Lung (tissue), 11 donors: ENCODE measurements at regions not wholly inside any gene's neighbourhood (a gene's known extent, or its start where the extent isn't known, plus 50 kb on each side); places are given as distances from the start of the nearest gene placed in this dataset.

ENCODE experiments used
- ATAC-seq: fragments of 200-7000 bp; cut with Tn5 transposase; one replicate; pipeline ENCODE4 v1.9.1; 2020; ENCODE audit warnings: moderate number of reproducible peaks; ENCODE audit not compliant: insufficient read depth, low FRiP score
- DNase-seq, 3 donors: peaks; one replicate each; pipeline ENCODE4 v3.0.0-alpha.2; 2013 to 2017
- H3K27ac ChIP-seq, 2 donors: one replicate each; pipeline ENCODE4 v1.5.1; 2013; ENCODE audit warnings: mild to moderate bottlenecking in 2 of 2, moderate library complexity in 2 of 2, control low read depth in 1 of 2, inconsistent platforms in 1 of 2, low read depth in 1 of 2, low read length in 1 of 2
- H3K27me3 ChIP-seq, 3 donors: one replicate each; pipeline ENCODE4 v1.5.1; 2013; ENCODE audit warnings: low read length in 2 of 3; ENCODE audit not compliant: control insufficient read depth in 3 of 3, insufficient read depth in 3 of 3
- H3K36me3 ChIP-seq, 4 donors: one replicate each; pipeline ENCODE4 v1.5.1; 2013; ENCODE audit warnings: low read length in 4 of 4, mild to moderate bottlenecking in 1 of 4, moderate library complexity in 1 of 4; ENCODE audit not compliant: control insufficient read depth in 4 of 4, insufficient read depth in 4 of 4
- H3K4me1 ChIP-seq, 5 donors: one replicate each; pipeline ENCODE4 v1.5.1; 2013; ENCODE audit warnings: low read length in 5 of 5, mild to moderate bottlenecking in 2 of 5, moderate library complexity in 1 of 5; ENCODE audit not compliant: control insufficient read depth in 5 of 5, insufficient read depth in 5 of 5
- H3K4me3 ChIP-seq: one replicate; pipeline ENCODE4 v1.5.1; 2013; ENCODE audit warnings: mild to moderate bottlenecking, control low read depth, moderate library complexity
- H3K9ac ChIP-seq, 2 donors: one replicate each; pipeline ENCODE4 v1.5.1; 2013; ENCODE audit warnings: low read length in 2 of 2, control low read depth in 1 of 2; ENCODE audit not compliant: insufficient read depth in 1 of 2
- H3K9me3 ChIP-seq, 4 donors: one replicate each; pipeline ENCODE4 v1.5.1; 2013; ENCODE audit warnings: low read length in 3 of 4, mild to moderate bottlenecking in 1 of 4, moderate library complexity in 1 of 4; ENCODE audit not compliant: control insufficient read depth in 4 of 4, insufficient read depth in 3 of 4
- CTCF ChIP-seq: IDR thresholded peaks from 2 replicates; pipeline ENCODE4 v1.5.1; 2012; ENCODE audit warnings: mild to moderate bottlenecking; ENCODE audit errors: control extremely low read depth, extremely low read depth
- WGBS, 2 donors: extraction: QIAGEN DNeasy Blood & Tissue Kit; methylation state at CpG; one replicate each; pipeline ENCODE4 v1.1.7; 2013; 5-methylcytosine and 5-hydroxymethylcytosine counted together
- donor health status: control.
- donor health status: control.
- donor health status: Bipolar disorder and iron deficiency.
- donor health status: healthy.
- donor health status: DM: yes; HTN: yes; CAD: no.

GRCh38 chr2:14423145-14423906 is 209.2 kb upstream of the LRATD1 start:
- 41 to 70% methylated on average over 2 of the region's 2 CpGs for WGBS, 2 donors
- peaks cover 0 to 2% (median 0%) of the 10 kb centered on the region in 5 donors for H3K4me1 ChIP-seq
- DNase-seq, result peak in 2 of 3 donors; percentile 14 to 44
- H3K36me3 ChIP-seq, result no peaks in the 10 kb centered on the region
- no peak overlapping the region for H3K4me3 ChIP-seq
- H3K9ac ChIP-seq, result no peak overlapping the region
- H3K27ac ChIP-seq, result no peak overlapping the region
- H3K9me3 ChIP-seq, result peaks cover 0 to 2% (median 0%) of the 10 kb centered on the region in 4 donors
- ATAC-seq, result no peak
- TF ChIP-seq CTCF, result no peak
- no peaks in the 10 kb centered on the region for H3K27me3 ChIP-seq

- Histone ChIP-seq H3K9ac (no peak overlapping the region), H3K27me3 (no peaks in the 10 kb centered on the region), H3K9me3 (peaks cover 0 to 2% (median 0%) of the 10 kb centered on the region in 4 donors), H3K4me1 (peaks cover 0 to 2% (median 0%) of the 10 kb centered on the region in 5 donors), H3K27ac (no peak overlapping the region), H3K4me3 (no peak overlapping the region), H3K36me3 (no peaks in the 10 kb centered on the region)
- ATAC-seq (no peak), DNase-seq (no peak)
- TF ChIP-seq CTCF, result no peak
- 81 to 87% methylated on average over 5 of the region's 5 CpGs for WGBS, 2 donors
These were observed 207.8 kb upstream of the LRATD1 start for GRCh38 chr2:14424478-14425390.

DNA sequence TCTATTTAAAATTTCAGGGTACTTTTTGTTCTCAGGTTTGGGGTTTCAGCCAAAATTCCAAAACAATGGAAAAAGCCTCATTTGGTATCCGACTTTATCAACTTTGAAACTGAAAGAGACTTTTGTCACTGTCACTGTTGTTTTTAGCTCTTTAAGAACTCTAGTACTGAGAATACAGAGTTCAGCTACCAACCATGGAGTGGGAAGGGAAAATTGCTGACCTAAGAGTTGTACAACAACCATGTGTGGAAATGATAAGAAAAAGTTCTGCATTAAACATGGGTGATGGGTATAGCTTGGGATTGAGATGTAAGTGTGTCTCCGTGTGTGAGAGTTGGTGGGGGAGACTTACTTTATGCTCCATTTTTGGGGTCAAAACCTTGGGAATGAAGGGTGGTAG is 206.6 kb upstream of the LRATD1 start:
- ATAC-seq (no peak), DNase-seq (no peak)
- no peak for TF ChIP-seq CTCF
- Histone ChIP-seq H3K27me3 (no peaks in the 10 kb centered on the region), H3K4me3 (no peak overlapping the region), H3K9me3 (peaks cover 0 to 2% (median 0%) of the 10 kb centered on the region in 4 donors), H3K36me3 (no peaks in the 10 kb centered on the region), H3K9ac (no peak overlapping the region), H3K27ac (no peak overlapping the region), H3K4me1 (peaks cover 0 to 4% (median 0%) of the 10 kb centered on the region in 5 donors)
- WGBS, 2 donors, result 81 to 86% methylated on average over 2 of the region's 2 CpGs
